ENCODE measurements at regions not wholly inside any gene's neighbourhood (a gene's known extent, or its start where the extent isn't known, plus 50 kb on each side); places are given as distances from the start of the nearest gene placed in this dataset.

DNA sequence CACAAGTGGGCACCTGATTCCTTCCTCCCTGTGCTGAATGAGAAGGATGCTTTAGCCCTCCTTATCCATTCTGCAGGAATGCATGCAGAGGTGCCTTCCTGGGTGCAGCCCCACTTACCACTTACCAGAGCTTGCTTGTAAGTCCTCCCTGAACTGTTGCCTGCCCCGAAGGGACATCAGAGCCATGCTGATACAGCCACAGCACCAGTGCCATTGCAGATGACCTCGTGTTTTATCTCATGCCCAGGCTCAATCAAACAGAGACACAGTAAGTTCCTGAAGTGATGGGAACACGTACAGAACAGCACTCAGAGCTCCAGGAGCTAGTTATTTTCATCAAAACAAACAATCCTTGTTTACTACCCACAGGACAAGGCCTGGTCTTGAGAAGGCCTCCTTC lies 81.9 kb downstream of the ATP1A1 start:
- H3K27ac Mint-ChIP-seq, result no peak overlapping the region
- DNase-seq, result no peak
- no peaks in the 10 kb centered on the region for H3K27me3 Mint-ChIP-seq (ENCODE audit: low read depth)
- H3K9me3 Mint-ChIP-seq, result no peaks in the 10 kb centered on the region
- H3K4me1 Mint-ChIP-seq (ENCODE audit: low read depth), result no peaks in the 10 kb centered on the region
- H3K4me3 Mint-ChIP-seq, result no peak overlapping the region
- CTCF ChIA-PET, result interaction anchor here (1.0 kb wide), 1 partner anchor 30 kb away, joined by 3 read pairs; no protein-coding TSS in a partner anchor
- H3K36me3 Mint-ChIP-seq (ENCODE audit: low read depth), result no peaks in the 10 kb centered on the region
- intact Hi-C loops (cut with micrococcal nuclease), result no loop called here

DNA sequence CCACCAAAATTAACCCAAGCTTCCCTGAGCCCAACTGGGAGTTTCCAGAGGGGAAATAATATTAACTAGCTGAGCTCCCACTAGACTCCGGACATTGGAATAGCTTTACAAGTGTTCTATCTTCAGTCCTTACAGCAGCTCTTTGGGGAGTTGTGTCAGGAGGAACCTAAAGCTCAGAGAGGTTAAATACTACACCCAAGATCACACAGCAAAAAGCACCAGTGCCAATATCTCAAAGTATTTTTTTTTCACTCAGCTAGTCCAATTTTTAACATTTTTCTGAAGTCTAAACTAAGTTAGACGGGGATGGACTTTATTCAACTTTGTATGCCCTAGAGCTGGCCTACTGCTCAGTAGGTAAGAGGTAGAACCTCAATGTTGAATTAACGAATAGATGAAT lies 82.5 kb downstream of the ATP1A1 start:
- H3K27ac Mint-ChIP-seq, result no peak overlapping the region
- H3K36me3 Mint-ChIP-seq (ENCODE audit: low read depth), result no peaks in the 10 kb centered on the region
- CTCF ChIA-PET, result interaction anchor here (1.0 kb wide), 1 partner anchor 30 kb away, joined by 3 read pairs; no protein-coding TSS in a partner anchor

DNA sequence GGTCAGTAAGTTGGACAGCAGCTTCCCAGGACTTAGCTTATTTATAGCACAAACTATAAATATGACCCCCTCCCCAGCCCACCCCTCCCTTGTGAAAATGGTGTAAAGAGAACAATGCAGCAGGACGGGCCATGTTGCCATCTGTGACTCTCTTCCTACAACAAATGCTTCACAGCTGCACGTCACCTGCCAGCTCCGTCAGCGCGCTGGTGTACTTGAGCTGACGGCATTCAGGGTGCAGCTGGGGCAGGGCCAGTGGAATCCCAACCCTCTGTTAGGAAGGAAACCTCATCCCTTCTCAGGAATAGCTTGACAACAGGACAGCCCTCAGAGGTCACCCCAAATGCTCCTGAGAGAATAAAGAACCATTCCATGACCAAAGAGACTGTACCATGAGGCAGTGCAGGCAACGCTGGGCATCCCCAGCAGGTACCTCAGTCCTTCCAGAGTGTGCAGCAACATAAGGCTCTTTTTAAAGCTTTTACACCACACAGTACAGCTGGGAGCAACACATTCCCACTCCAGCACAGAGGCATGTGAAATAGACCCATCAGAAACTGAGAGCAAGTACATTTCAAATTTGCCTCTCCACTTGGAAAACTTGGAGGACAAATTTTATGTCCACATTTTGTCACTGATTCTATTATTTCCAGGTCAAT lies 85.0 kb downstream of the ATP1A1 start:
- Mint-ChIP-seq H3K27ac (no peak overlapping the region), H3K36me3 (ENCODE audit: low read depth) (no peaks in the 10 kb centered on the region), H3K27me3 (ENCODE audit: low read depth) (no peaks in the 10 kb centered on the region), H3K9me3 (no peaks in the 10 kb centered on the region), H3K4me3 (no peak overlapping the region), H3K4me1 (ENCODE audit: low read depth) (no peaks in the 10 kb centered on the region)
- intact Hi-C loops (cut with micrococcal nuclease), result no loop called here
- CTCF ChIA-PET, result interaction anchor here (0.9 to 1.2 kb wide), 3 partner anchors 25 to 319 kb away, joined by 3 to 4 read pairs (median 3); no protein-coding TSS in a partner anchor
- DNase-seq, result no peak

More for the DNA sequence above, 82.5 kb downstream of the ATP1A1 start:
- intact Hi-C loops (cut with micrococcal nuclease), result no loop called here
- no peak for DNase-seq
- Mint-ChIP-seq H3K4me3 (no peak overlapping the region), H3K27me3 (ENCODE audit: low read depth) (no peaks in the 10 kb centered on the region), H3K9me3 (no peaks in the 10 kb centered on the region), H3K4me1 (ENCODE audit: low read depth) (no peaks in the 10 kb centered on the region)

DNA sequence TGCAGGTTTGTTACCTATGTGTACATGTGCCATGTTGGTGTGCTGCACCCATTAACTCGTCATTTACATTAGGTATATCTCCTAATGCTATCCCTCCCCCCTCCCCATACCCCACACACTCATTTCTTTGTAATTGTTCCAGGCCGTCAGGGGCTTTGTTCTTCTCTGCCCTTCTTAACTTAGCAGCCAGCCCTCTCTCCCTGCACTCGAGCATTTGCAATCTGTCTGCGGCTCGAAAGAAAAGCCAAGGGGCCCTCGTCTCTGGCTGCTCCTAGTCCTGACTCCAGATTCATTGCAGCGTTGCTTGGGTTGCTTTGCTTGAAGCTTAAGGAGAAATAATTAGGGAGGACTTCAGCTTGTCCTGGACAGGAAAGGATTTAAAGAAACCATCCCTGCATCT lies 85.7 kb downstream of the ATP1A1 start:
- no peak for DNase-seq
- H3K4me3 Mint-ChIP-seq, result no peak overlapping the region
- intact Hi-C loops (cut with micrococcal nuclease), result no loop called here
- no peaks in the 10 kb centered on the region for H3K4me1 Mint-ChIP-seq (ENCODE audit: low read depth)
- CTCF ChIA-PET, result interaction anchor here (0.8 to 1.2 kb wide), 2 partner anchors 25 to 28 kb away, joined by 3 read pairs; no protein-coding TSS in a partner anchor
- H3K27me3 Mint-ChIP-seq (ENCODE audit: low read depth), result no peaks in the 10 kb centered on the region
- no peaks in the 10 kb centered on the region for H3K9me3 Mint-ChIP-seq
- H3K27ac Mint-ChIP-seq, result no peak overlapping the region
- no peaks in the 10 kb centered on the region for H3K36me3 Mint-ChIP-seq (ENCODE audit: low read depth)

DNA sequence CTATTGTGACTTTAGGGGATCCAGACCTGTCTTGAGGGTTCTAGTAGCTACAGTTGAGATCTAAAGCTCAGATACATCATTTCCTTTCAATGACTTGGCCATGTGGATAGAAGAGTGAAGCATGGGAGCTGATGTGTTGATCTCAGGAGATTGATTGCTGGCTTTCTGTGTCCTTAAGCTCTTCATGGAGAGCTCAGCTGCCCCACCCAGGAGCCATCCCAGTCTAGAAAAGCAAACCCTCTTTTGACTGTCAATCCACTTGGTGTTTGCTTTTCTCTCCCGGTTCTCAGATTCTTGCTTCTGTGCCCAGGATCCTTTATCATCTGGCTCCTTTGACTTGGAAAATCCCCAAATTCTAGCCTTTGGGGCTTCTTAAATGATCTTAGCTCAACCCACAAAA lies 87.2 kb downstream of the ATP1A1 start:
- no peak for DNase-seq
- Mint-ChIP-seq H3K4me3 (no peak overlapping the region), H3K9me3 (no peaks in the 10 kb centered on the region), H3K36me3 (ENCODE audit: low read depth) (no peaks in the 10 kb centered on the region), H3K4me1 (ENCODE audit: low read depth) (no peaks in the 10 kb centered on the region), H3K27ac (no peak overlapping the region), H3K27me3 (ENCODE audit: low read depth) (no peaks in the 10 kb centered on the region)
- CTCF ChIA-PET, result no interaction called here
- intact Hi-C loops (cut with micrococcal nuclease), result no loop called here

DNA sequence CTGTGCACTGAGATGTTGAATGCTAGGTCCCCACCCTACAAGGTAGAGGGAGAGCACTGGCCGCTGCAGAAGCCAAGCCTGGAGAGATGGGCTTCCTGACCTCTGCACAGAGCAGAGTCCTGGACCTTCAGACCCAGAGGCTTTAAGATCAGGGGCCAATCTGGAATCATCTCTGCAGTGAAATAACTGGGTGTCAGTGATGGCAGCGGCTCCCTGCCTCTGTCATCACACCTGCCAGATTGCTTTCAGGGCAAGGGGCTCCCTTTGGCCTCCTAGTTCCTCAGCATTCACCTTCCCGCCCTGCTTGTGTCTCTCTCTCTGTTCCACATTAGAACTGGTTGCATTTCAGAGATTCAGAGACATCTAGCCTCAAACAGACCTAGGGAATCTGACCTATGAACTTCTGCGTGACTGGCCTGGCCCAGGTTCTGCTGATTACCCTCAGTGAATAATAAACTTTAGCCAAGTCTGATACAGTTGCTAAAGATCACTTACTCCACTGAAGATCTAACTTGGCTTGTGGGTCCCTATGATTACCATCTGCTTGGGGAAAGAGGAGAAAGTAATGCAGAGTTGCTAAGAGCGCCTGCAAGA lies 87.8 kb downstream of the ATP1A1 start:
- CTCF ChIA-PET, result interaction anchor here (2.0 kb wide), 1 partner anchor 24 kb away, joined by 8 read pairs; no protein-coding TSS in a partner anchor
- intact Hi-C loops (cut with micrococcal nuclease), result no loop called here

DNA sequence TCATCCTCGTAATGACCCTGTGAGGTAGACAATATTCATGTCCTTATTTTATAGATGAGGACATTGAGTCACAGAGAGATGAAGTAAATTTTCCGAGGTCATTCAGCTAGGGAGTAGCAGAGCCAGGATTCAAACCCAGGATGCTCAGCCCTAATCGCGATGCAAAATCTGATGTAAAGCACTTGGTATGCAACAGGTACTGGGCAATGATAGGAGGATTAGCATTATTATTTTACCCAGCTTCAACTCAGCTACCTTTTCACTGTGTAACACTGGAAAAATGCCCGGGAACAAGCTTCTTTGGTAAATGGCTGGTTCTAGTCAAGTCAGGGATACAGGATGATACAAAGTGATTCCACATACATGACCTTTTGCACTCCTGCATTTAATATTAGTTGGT lies 88.7 kb downstream of the ATP1A1 start:
- Mint-ChIP-seq H3K4me1 (ENCODE audit: low read depth) (no peaks in the 10 kb centered on the region), H3K4me3 (no peak overlapping the region), H3K9me3 (no peaks in the 10 kb centered on the region), H3K36me3 (ENCODE audit: low read depth) (no peaks in the 10 kb centered on the region), H3K27ac (no peak overlapping the region), H3K27me3 (ENCODE audit: low read depth) (peaks cover 2% of the 10 kb centered on the region)
- no peak for DNase-seq
- intact Hi-C loops (cut with micrococcal nuclease), result no loop called here
- CTCF ChIA-PET, result interaction anchor here (2.0 kb wide), 1 partner anchor 24 kb away, joined by 8 read pairs; no protein-coding TSS in a partner anchor

More for the DNA sequence above, 87.8 kb downstream of the ATP1A1 start:
- no peak overlapping the region for H3K27ac Mint-ChIP-seq
- peaks cover 2% of the 10 kb centered on the region for H3K27me3 Mint-ChIP-seq (ENCODE audit: low read depth)
- DNase-seq, result no peak
- H3K4me3 Mint-ChIP-seq, result no peak overlapping the region
- no peaks in the 10 kb centered on the region for H3K9me3 Mint-ChIP-seq
- H3K36me3 Mint-ChIP-seq (ENCODE audit: low read depth), result no peaks in the 10 kb centered on the region
- no peaks in the 10 kb centered on the region for H3K4me1 Mint-ChIP-seq (ENCODE audit: low read depth)

DNA sequence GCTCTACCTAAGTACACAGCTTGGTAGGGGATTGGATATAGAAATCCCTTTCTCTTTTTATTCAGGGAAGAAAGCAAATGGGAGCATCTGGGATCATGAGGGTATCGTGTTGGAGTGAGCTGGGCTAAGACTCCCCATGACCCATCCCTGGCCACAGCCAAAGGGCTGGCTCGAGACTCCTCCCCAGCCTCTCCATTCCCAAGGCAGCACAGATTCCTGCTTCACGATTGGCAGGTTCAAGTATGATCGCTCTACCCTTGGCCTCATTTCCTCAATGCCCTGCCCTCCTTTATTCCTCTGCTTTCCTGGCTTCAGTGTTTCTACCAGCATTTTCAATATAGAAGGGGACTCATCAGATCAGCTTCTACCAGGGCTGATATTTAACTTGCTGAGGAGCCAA lies 89.7 kb downstream of the ATP1A1 start:
- Mint-ChIP-seq H3K4me1 (ENCODE audit: low read depth) (no peaks in the 10 kb centered on the region), H3K36me3 (ENCODE audit: low read depth) (no peaks in the 10 kb centered on the region), H3K27me3 (ENCODE audit: low read depth) (peaks cover 2% of the 10 kb centered on the region), H3K9me3 (no peaks in the 10 kb centered on the region), H3K27ac (no peak overlapping the region), H3K4me3 (no peak overlapping the region)
- CTCF ChIA-PET, result interaction anchor here (0.6 to 2.0 kb wide), 2 partner anchors 11 to 23 kb away, joined by 3 to 8 read pairs; no protein-coding TSS in a partner anchor
- DNase-seq, result no peak
- intact Hi-C loops (cut with micrococcal nuclease), result no loop called here

DNA sequence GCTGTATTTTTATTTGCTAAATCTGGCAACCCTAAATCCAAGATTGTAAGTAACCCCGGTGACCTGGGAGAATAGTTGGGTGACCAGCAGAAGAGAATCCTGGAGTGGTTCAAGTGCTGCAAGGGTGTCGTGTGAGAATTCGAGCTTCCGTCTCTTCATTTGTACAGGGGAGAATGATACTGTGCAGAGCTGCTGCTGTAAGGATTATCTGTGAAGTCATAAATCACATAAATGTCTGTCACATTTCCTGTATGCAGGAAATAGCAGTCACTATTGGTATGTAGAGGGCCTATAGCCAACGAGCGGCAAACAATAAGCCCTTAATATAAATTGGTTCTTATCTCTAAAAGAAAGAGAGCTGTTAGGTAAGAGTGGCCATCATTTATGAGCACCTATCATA lies 90.7 kb downstream of the ATP1A1 start:
- CTCF ChIA-PET, result interaction anchor here (1.9 kb wide), 1 partner anchor 21 kb away, joined by 7 read pairs; no protein-coding TSS in a partner anchor
- Mint-ChIP-seq H3K4me1 (ENCODE audit: low read depth) (no peaks in the 10 kb centered on the region), H3K9me3 (no peaks in the 10 kb centered on the region), H3K27me3 (ENCODE audit: low read depth) (peaks cover 2% of the 10 kb centered on the region), H3K27ac (no peak overlapping the region), H3K36me3 (ENCODE audit: low read depth) (no peaks in the 10 kb centered on the region), H3K4me3 (no peak overlapping the region)
- no peak for DNase-seq
- intact Hi-C loops (cut with micrococcal nuclease), result no loop called here
